ENCODE measurements at regions not wholly inside any gene's neighbourhood (a gene's known extent, or its start where the extent isn't known, plus 50 kb on each side); places are given as distances from the start of the nearest gene placed in this dataset.

DNA sequence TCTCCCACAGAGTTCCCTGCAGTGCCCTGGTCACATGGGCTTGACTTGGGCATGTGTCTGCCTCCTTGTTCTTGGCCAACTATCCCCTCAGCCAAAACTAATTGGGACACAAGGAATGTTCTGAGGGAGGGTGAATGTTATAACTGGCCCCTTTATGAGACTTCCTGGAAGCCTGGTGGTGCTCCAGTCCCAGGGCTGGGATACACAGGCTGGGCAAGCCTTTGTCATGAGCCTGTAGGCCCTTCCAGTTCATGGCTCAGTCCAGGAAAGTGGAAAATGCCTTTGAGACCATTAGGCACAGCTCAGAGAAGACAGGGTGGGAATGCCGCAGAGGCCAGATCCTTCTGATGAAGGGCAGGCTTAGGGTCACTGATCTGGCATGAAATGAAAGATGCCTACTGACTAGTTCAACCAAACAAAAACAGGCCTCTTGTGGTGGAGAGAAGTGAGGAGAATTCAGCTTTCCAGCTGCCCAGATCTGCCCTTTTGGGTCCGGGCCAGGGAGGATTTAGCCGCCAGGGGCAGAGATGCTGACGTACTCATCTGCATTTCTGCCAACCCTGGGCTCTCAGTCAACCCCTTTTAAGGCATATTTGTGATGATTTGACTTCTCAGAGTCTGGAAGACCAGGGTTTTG, 961.5 kb downstream of the KCNMA1 start:
- peaks cover 4% of the 10 kb centered on the region for H3K27me3 Mint-ChIP-seq (ENCODE audit: insufficient read depth, low read depth)
- peak overlapping the region; percentile 68 for H2AFZ ChIP-seq (replicated peaks)

DNA sequence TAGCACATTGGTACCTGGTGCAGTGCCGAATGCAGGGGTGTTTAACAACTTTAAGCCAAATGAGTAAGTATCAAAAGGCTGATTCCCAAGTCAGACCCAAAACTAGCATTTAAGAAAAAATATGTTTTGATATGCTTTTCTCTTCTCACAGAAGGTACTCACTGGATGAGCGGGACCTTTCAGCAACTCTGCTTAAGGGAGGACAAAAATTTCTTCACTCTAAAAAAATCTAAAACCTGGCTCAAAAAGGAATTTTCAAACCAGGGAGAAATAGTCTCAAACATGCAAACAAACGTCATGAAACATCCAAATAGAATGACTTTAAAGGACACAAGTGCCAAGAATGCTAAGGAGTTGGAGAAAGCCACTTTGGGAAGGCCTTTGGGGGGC, 962.1 kb downstream of the KCNMA1 start:
- peaks cover 4% of the 10 kb centered on the region for H3K27me3 Mint-ChIP-seq (ENCODE audit: insufficient read depth, low read depth)
- peaks cover 3% of the 10 kb centered on the region for H3K4me1 Mint-ChIP-seq
- H3K9me3 Mint-ChIP-seq = no peaks in the 10 kb centered on the region
- H3K36me3 ChIP-seq = no peaks in the 10 kb centered on the region
- H3K79me2 ChIP-seq (ENCODE audit: low read depth) = no peaks in the 10 kb centered on the region
- no peak overlapping the region for H2AFZ ChIP-seq (replicated peaks)
- no peak overlapping the region for H3K27ac Mint-ChIP-seq
- no peak overlapping the region for H3K4me2 ChIP-seq
- no peaks in the 10 kb centered on the region for H3K4me1 ChIP-seq
- H3K4me3 ChIP-seq = no peak overlapping the region
- no peak overlapping the region for H3K27ac ChIP-seq
- no peak overlapping the region for H3K4me3 Mint-ChIP-seq
- no peaks in the 10 kb centered on the region for H3K36me3 Mint-ChIP-seq
- no peaks in the 10 kb centered on the region for H3K9me3 ChIP-seq (ENCODE audit: low read depth)
- no peaks in the 10 kb centered on the region for H4K20me1 ChIP-seq (ENCODE audit: low read depth)
- no peaks in the 10 kb centered on the region for H3F3A ChIP-seq (ENCODE audit: low read depth)
- H3K27me3 ChIP-seq = no peaks in the 10 kb centered on the region
- no peak for TF ChIP-seq EZH2 (IDR thresholded peaks at IDR 0.05)
- TF ChIP-seq EZH2phosphoT487 (IDR thresholded peaks at IDR 0.05) = no peak
- TF ChIP-seq, protein P1, sequence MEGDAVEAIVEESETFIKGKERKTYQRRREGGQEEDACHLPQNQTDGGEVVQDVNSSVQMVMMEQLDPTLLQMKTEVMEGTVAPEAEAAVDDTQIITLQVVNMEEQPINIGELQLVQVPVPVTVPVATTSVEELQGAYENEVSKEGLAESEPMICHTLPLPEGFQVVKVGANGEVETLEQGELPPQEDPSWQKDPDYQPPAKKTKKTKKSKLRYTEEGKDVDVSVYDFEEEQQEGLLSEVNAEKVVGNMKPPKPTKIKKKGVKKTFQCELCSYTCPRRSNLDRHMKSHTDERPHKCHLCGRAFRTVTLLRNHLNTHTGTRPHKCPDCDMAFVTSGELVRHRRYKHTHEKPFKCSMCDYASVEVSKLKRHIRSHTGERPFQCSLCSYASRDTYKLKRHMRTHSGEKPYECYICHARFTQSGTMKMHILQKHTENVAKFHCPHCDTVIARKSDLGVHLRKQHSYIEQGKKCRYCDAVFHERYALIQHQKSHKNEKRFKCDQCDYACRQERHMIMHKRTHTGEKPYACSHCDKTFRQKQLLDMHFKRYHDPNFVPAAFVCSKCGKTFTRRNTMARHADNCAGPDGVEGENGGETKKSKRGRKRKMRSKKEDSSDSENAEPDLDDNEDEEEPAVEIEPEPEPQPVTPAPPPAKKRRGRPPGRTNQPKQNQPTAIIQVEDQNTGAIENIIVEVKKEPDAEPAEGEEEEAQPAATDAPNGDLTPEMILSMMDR (IDR thresholded peaks at IDR 0.05) = no peak
- no peak for DNase-seq (ENCODE audit: low spot score)
- H3K9ac ChIP-seq = no peak overlapping the region

More for the DNA sequence above, 961.5 kb downstream of the KCNMA1 start:
- H3K4me2 ChIP-seq = no peak overlapping the region
- H3K9me3 ChIP-seq (ENCODE audit: low read depth) = no peaks in the 10 kb centered on the region
- Mint-ChIP-seq H3K4me3 (no peak overlapping the region), H3K9me3 (no peaks in the 10 kb centered on the region), H3K4me1 (peaks cover 3% of the 10 kb centered on the region), H3K36me3 (no peaks in the 10 kb centered on the region), H3K27ac (no peak overlapping the region)
- H4K20me1 ChIP-seq (ENCODE audit: low read depth) = no peaks in the 10 kb centered on the region
- H3F3A ChIP-seq (ENCODE audit: low read depth) = no peaks in the 10 kb centered on the region
- no peak overlapping the region for H3K9ac ChIP-seq
- no peak for DNase-seq (ENCODE audit: low spot score)
- no peaks in the 10 kb centered on the region for H3K79me2 ChIP-seq (ENCODE audit: low read depth)
- no peaks in the 10 kb centered on the region for H3K27me3 ChIP-seq
- TF ChIP-seq EZH2 (IDR thresholded peaks at IDR 0.05) = no peak
- TF ChIP-seq, protein P1 (IDR thresholded peaks at IDR 0.05) = no peak
- TF ChIP-seq EZH2phosphoT487 (IDR thresholded peaks at IDR 0.05) = no peak
- no peaks in the 10 kb centered on the region for H3K4me1 ChIP-seq
- no peaks in the 10 kb centered on the region for H3K36me3 ChIP-seq
- H3K4me3 ChIP-seq = no peak overlapping the region
- H3K27ac ChIP-seq = no peak overlapping the region

DNA sequence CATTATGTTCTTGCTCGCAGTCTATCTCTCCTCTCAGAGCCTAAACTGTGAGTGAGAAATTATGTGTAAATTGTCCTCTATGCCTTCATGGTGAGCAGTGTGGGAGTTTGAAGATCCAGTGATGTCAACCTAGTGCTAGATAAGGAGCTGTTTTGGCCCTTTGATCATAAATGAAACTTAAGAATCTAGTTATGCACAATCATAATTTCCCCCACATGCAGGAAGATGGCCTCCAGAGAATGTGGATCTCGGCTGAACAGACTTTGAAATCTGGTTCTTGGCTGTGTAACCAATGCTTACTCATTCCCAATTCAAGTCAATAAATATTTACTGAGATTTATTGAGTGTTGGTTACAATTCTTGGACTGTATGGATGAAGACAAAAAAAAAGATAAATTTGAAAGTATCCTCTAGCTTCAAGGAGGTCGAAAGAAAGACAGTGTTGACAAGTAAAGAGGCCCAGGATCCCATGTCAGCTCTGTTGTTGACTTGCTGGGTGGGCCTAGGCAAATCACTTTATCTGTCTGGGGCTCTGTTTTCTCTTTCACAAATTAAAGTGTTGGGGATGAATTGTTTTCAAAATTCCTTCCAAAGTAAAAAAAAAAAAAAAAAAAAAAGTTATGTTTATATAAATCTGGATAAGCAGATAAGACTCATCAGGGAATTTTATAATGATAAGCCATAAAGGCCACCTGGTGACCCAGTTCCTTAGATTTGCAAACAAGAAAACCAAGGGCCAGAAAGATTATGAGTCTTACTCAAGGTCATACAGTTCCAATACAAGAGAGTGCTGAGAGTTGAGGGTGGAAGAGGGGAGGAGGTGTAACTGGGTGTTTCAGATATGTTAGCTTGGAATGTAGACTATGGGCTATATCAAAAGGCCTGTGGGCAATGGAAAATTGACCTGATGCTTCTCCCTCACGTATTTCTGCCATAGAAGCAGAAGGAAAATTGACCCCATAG, 969.9 kb downstream of the KCNMA1 start:
- no peaks in the 10 kb centered on the region for H3K36me3 ChIP-seq
- H4K20me1 ChIP-seq (ENCODE audit: low read depth) = no peaks in the 10 kb centered on the region
- H3F3A ChIP-seq (ENCODE audit: low read depth) = no peaks in the 10 kb centered on the region
- no peak for TF ChIP-seq EZH2phosphoT487 (IDR thresholded peaks at IDR 0.05)
- no peak for TF ChIP-seq EZH2 (IDR thresholded peaks at IDR 0.05)
- TF ChIP-seq, protein P1 (IDR thresholded peaks at IDR 0.05) = no peak
- no peak for DNase-seq (ENCODE audit: low spot score)
- no peaks in the 10 kb centered on the region for H3K27me3 ChIP-seq
- no peaks in the 10 kb centered on the region for H3K9me3 ChIP-seq (ENCODE audit: low read depth)
- Mint-ChIP-seq H3K4me3 (no peak overlapping the region), H3K27me3 (ENCODE audit: insufficient read depth, low read depth) (no peaks in the 10 kb centered on the region), H3K4me1 (peaks cover 3% of the 10 kb centered on the region), H3K36me3 (no peaks in the 10 kb centered on the region), H3K27ac (no peak overlapping the region), H3K9me3 (no peaks in the 10 kb centered on the region)
- no peaks in the 10 kb centered on the region for H3K79me2 ChIP-seq (ENCODE audit: low read depth)
- H3K27ac ChIP-seq = no peak overlapping the region
- no peak overlapping the region for H3K4me3 ChIP-seq
- no peaks in the 10 kb centered on the region for H3K4me1 ChIP-seq
- no peak overlapping the region for H3K9ac ChIP-seq
- H2AFZ ChIP-seq (replicated peaks) = no peak overlapping the region
- H3K4me2 ChIP-seq = no peak overlapping the region
